NCI-H1694 treated with DMSO at 0.1 percent for 48 hours (cell line): ENCODE measurements at regions not wholly inside any gene's neighbourhood (a gene's known extent, or its start where the extent isn't known, plus 50 kb on each side); places are given as distances from the start of the nearest gene placed in this dataset.

Experiments
- DNase-seq: peaks from one replicate; lab custom pipeline; 2025; lab: John Stamatoyannopoulos, UW

DNA sequence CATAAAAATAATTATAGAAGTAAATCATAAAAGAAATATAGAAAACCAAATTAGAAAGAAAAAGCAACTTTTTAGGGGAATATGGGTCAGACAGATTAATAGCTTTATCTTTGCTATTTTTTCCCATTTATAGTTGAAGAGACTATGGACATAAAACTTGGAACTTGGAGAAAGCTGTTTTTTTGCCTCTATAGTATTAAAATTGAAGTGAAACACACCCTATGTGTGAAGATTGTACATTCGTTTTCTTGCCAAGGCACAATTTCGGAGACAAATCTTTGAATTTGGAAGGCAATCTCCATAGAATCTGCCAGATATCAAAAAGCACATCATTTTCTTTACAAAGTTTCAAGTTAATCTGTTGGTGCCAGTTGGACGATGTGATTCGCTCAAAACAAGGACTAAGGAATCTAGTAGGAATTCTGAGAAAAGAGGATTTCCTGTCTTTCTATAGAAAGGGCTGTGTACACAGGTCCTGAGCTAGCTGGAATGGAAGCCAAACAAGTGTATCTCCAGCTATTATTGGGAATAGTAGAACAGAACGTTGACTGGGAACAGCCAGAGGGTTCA is 156.3 kb downstream of the SLC7A11 start:
- DNase-seq: no peak

- no peak for DNase-seq
These were observed 163.2 kb downstream of the SLC7A11 start for GRCh38 chr4:138078751-138079520.

DNA sequence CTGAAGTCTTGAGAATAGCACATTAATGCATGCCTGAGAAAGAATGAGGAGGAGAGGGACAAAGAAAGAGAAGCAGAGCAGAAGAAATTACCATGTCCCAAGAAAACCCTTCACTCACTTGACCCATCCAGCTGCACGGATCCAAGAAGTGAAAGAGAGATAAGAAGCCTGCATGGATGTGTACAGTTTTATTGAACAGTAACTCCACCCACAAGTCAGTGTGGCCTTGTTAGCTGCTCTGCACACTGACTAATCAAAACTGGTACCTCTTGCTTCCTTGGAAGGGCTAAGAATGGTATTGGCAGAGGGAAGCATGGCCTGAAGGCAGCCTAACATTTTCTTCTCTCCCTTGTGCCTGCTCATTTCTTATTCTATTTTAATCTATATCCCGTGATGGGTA is 163.9 kb downstream of the SLC7A11 start:
- no peak for DNase-seq

GRCh38 chr4:138076561-138076960 is 165.6 kb downstream of the SLC7A11 start:
- DNase-seq: no peak

DNA sequence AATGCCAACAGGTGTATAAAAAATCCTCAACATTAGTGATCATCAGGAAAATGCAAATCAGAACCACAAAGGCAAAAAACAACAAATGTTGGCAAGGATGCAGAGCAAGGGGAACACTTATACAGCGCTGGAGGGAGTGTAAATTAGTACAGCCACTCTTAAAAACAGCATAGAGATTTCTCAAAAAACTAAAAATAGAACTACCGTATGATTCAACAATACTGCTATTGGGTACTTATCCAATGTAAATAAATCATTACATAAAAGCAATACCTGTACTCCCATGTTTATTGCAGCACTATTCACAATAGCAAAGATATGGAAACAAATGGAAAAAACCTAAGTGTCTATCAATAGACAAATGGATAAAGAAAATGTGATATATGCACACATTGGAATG is 171.3 kb downstream of the SLC7A11 start:
- DNase-seq: no peak

GRCh38 chr4:138063581-138063980 is 178.6 kb downstream of the SLC7A11 start:
- DNase-seq: no peak

- DNase-seq: no peak
These were observed 179.2 kb downstream of the SLC7A11 start for GRCh38 chr4:138062929-138063328.

DNA sequence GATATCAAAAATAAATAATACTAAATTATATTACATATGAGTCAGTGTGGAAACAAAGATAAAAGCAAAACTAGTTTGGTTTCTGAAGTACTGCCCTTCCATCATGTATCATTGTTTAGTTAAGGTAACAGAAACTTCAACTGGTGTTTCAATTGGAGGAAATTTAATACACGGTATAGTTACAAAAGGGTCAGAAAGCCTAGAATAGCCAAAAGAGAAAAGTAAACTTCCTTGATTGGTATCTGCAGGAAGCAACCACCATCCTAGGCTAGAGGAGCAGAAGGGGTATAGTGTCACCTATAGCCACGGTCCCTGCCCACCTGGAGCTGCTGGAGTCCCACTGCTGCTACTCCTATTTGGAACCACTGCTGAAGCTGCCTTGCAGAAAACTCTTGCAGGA is 185.6 kb downstream of the SLC7A11 start:
- DNase-seq: no peak

GRCh38 chr4:138055890-138056289 is 186.3 kb downstream of the SLC7A11 start:
- DNase-seq: no peak

DNA sequence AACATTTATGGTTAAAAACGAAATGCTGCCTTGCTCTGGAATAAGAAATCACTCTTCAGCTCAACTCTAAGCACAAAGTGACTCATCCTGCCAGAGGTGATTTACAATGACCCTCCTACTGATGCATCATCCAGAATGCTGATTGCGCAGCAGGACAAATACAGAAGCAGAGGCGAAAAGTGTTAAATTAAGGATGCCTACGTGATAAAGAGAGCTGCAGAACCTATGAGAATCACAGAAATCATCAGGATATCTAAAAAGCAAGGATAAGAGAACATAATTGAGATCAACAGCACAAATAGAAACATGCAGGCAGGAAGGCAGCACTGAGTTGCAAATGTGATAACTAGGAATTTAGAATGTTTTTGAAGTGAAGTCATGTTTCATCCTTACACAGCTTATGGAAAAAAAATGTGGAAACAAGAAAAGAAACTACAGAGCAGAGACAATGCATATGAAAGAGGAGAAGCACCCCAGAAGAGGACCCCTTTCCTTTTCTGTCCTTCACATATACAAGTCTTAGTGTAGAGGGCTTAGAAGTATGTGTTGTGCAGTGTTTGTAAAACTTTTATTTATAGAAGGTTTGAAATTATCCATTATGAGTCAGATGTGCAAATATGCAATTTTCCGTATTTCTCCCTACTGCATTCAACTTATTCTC is 188.4 kb downstream of the SLC7A11 start:
- DNase-seq: no peak

DNA sequence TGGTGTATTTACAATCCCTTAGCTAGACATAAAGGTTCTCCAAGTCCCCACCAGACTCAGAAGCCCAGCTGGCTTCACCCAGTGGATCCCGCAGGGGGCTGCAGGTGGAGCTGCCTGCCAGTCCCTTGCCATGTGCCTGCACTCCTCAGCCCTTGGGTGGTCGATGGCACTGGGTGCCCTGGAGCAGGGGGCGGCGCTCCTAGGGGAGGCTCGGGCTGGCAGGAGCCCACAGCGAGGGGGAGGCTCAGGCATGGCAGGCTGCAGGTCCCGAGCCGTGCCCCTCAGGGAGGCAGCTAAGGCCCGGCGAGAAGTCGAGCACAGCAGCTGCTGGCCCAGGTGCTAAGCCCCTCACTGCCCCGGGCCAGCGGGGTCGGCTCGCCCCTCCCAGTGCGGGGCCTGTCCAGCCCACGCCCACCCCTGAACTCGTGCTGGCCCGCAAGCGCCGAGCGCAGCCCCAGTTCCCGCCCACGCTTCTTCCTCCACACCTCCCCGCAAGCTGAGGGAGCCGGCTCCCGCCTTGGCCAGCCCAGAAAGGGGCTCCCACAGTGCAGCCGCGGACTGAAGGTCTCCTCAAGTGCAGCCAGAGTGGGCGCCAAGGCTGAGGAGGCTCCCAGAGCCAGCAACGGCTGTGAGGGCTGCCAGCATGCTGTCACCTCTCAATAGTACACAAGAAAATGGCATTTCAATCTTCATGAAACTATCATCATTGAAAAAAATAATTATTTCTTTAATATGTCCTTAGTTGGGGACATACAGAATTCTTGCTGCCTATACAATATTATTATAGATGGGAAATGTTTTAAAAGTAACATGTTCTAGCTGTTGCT is 189.1 kb downstream of the SLC7A11 start:
- no peak for DNase-seq

- DNase-seq: no peak
These were observed 191.0 kb downstream of the SLC7A11 start for GRCh38 chr4:138051157-138051556.

GRCh38 chr4:138050601-138051000 is 191.5 kb downstream of the SLC7A11 start:
- no peak for DNase-seq

DNA sequence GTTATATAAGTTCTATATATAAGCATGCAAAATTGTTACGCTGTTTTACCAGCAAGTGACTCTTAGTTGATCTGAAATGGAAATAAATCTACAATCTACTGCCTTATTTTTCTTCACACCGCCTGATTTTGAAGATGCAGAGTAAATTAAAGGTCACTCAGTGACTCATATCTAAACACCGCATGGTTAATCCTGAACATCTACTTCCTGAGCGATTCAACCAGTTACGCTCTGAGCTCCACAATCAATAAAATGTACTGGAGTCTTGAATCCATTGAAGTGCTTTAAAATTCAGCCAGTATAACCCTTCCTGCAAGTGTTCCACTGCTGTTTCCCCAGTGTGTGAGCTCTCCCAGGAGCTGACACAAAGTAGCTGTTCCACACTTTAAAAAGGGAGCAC is 192.8 kb downstream of the SLC7A11 start:
- no peak for DNase-seq

GRCh38 chr4:138047290-138047689 is 194.9 kb downstream of the SLC7A11 start:
- DNase-seq: no peak

GRCh38 chr4:138045036-138045435 is 197.1 kb downstream of the SLC7A11 start:
- no peak for DNase-seq

DNA sequence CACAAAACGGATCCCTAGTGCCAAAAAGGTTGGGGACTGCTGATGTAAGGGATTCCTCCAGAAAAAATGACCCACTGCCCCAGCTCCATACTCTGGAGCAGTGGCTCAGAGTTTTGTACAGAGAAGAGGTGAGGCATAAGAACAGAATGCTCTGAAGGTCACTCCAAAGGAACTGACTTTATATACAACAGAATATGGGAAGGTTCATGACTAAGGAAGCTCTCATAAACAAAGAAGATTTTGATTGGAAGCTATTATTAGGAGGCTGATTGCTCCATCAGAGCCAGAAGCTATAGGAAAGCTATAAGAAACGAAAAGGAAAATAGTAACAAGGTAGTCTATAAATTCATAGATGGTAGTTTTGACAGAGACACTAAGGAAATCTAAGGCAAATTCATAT is 203.1 kb downstream of the SLC7A11 start:
- no peak for DNase-seq

DNA sequence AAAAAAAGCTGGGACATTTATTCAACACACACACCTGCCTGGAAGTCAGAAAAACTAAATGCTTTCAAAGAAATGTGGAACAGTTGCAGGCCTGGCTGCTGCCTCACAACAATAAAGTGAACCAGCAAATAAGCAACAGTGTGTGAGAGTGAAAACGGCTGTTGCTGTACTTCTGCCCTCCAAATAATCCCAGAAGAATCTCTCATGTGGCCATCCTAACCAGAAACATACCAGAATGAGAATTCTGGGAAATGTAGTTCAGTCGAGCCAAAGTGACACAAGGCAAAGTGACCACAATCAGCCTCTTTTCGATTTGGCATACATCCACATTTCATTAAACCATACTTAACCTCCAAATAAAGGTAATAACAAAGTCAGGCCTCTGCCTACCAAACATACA is 204.5 kb downstream of the SLC7A11 start:
- no peak for DNase-seq

- DNase-seq: peak; percentile 26
These were observed 206.3 kb downstream of the SLC7A11 start for GRCh38 chr4:138035781-138036258.

DNA sequence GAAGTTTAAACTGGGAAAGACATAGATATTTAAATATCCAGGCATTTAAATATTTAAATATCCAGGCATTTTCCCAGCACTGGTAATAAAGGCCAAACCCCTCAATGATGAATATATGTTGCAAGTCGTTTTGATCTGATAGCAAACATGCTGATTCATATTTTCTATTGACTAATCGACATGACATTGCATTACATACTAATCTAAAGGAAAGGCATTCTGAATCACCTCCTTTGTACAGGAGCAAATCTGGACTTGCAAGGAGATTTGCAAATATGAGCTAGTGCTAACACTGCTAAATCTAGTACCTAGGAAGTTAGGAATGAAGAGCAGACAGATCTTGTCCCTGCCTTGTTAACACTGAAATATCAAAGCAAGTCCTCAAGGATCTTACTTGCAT is 207.3 kb downstream of the SLC7A11 start:
- DNase-seq: no peak

GRCh38 chr4:138032222-138032621 is 209.9 kb downstream of the SLC7A11 start:
- DNase-seq: no peak

GRCh38 chr4:138030375-138030774 is 211.8 kb downstream of the SLC7A11 start:
- no peak for DNase-seq
